ENCODE measurements at regions not wholly inside any gene's neighbourhood (a gene's known extent, or its start where the extent isn't known, plus 50 kb on each side); places are given as distances from the start of the nearest gene placed in this dataset.

GRCh38 chr6:99024089-99024488 is 76.3 kb upstream of the FBXL4 start:
- no peak for DNase-seq (ENCODE audit: low read depth in 2 of 2)
- Histone ChIP-seq H3K9ac (ENCODE audit: insufficient read depth, low read length) (no peak overlapping the region), H3K4me2 (ENCODE audit: extremely low read depth, insufficient read depth, low read length) (no peak overlapping the region), H4K20me1 (ENCODE audit: control insufficient read depth, extremely low read depth, insufficient read depth, low read length) (no peaks in the 10 kb centered on the region), H3K79me2 (ENCODE audit: control insufficient read depth, insufficient read depth, low read length) (no peaks in the 10 kb centered on the region), H2AFZ (ENCODE audit: low read length) (no peak overlapping the region), H3K4me3 (replicated peaks in 1 of 4; ENCODE audit: control extremely low read depth in 1 of 4, insufficient read depth in 1 of 4, low read depth in 3 of 4, low read length in 4 of 4) (no peak overlapping the region), H3K27me3 (ENCODE audit: control insufficient read depth, insufficient read depth, low read length) (no peaks in the 10 kb centered on the region), H3K4me1 (ENCODE audit: control insufficient read depth, extremely low read depth, insufficient read depth, low read length) (no peaks in the 10 kb centered on the region), H3K9me3 (ENCODE audit: control insufficient read depth, insufficient read depth, low read depth, low read length) (no peaks in the 10 kb centered on the region), H3K27ac (ENCODE audit: insufficient read depth, low read length) (no peak overlapping the region), H3K36me3 (ENCODE audit: control insufficient read depth, insufficient read depth, low read length) (no peaks in the 10 kb centered on the region)
- TF ChIP-seq CTCF (conservative IDR thresholded peaks at IDR 0.05 in 1 of 2, IDR thresholded peaks at IDR 0.05 in 1 of 2; ENCODE audit: low read depth in 1 of 2, low read length in 2 of 2), result no peak
- TF ChIP-seq EZH2 (IDR thresholded peaks at IDR 0.05; ENCODE audit: low read length, missing control alignments), result no peak

- H3K9me3 ChIP-seq (ENCODE audit: control insufficient read depth, insufficient read depth, low read depth, low read length), result no peaks in the 10 kb centered on the region
- H3K4me2 ChIP-seq (ENCODE audit: extremely low read depth, insufficient read depth, low read length), result no peak overlapping the region
- DNase-seq (ENCODE audit: low read depth in 2 of 2), result no peak
- no peak overlapping the region for H3K4me3 ChIP-seq (replicated peaks in 1 of 4; ENCODE audit: control extremely low read depth in 1 of 4, insufficient read depth in 1 of 4, low read depth in 3 of 4, low read length in 4 of 4)
- H4K20me1 ChIP-seq (ENCODE audit: control insufficient read depth, extremely low read depth, insufficient read depth, low read length), result no peaks in the 10 kb centered on the region
- no peaks in the 10 kb centered on the region for H3K27me3 ChIP-seq (ENCODE audit: control insufficient read depth, insufficient read depth, low read length)
- no peaks in the 10 kb centered on the region for H3K36me3 ChIP-seq (ENCODE audit: control insufficient read depth, insufficient read depth, low read length)
- no peaks in the 10 kb centered on the region for H3K4me1 ChIP-seq (ENCODE audit: control insufficient read depth, extremely low read depth, insufficient read depth, low read length)
- no peak overlapping the region for H2AFZ ChIP-seq (ENCODE audit: low read length)
- no peaks in the 10 kb centered on the region for H3K79me2 ChIP-seq (ENCODE audit: control insufficient read depth, insufficient read depth, low read length)
- no peak overlapping the region for H3K9ac ChIP-seq (ENCODE audit: insufficient read depth, low read length)
- H3K27ac ChIP-seq (ENCODE audit: insufficient read depth, low read length), result no peak overlapping the region
- no peak for TF ChIP-seq EZH2 (IDR thresholded peaks at IDR 0.05; ENCODE audit: low read length, missing control alignments)
- TF ChIP-seq CTCF (conservative IDR thresholded peaks at IDR 0.05 in 1 of 2, IDR thresholded peaks at IDR 0.05 in 1 of 2; ENCODE audit: low read depth in 1 of 2, low read length in 2 of 2), result no peak
Measured at GRCh38 chr6:99022039-99022609, 74.4 kb upstream of the FBXL4 start.

GRCh38 chr6:99019381-99019780 is 71.6 kb upstream of the FBXL4 start:
- no peak overlapping the region for H2AFZ ChIP-seq (ENCODE audit: low read length)
- no peak overlapping the region for H3K4me3 ChIP-seq (replicated peaks in 1 of 4; ENCODE audit: control extremely low read depth in 1 of 4, insufficient read depth in 1 of 4, low read depth in 3 of 4, low read length in 4 of 4)
- peak in 1 of 2 donors; percentile 59 for DNase-seq (ENCODE audit: low read depth in 2 of 2)

More at GRCh38 chr6:99019381-99019780, 71.6 kb upstream of the FBXL4 start:
- no peaks in the 10 kb centered on the region for H3K9me3 ChIP-seq (ENCODE audit: control insufficient read depth, insufficient read depth, low read depth, low read length)
- no peak overlapping the region for H3K27ac ChIP-seq (ENCODE audit: insufficient read depth, low read length)
- no peaks in the 10 kb centered on the region for H3K79me2 ChIP-seq (ENCODE audit: control insufficient read depth, insufficient read depth, low read length)
- no peak overlapping the region for H3K4me2 ChIP-seq (ENCODE audit: extremely low read depth, insufficient read depth, low read length)
- no peaks in the 10 kb centered on the region for H4K20me1 ChIP-seq (ENCODE audit: control insufficient read depth, extremely low read depth, insufficient read depth, low read length)
- no peaks in the 10 kb centered on the region for H3K4me1 ChIP-seq (ENCODE audit: control insufficient read depth, extremely low read depth, insufficient read depth, low read length)
- TF ChIP-seq EZH2 (IDR thresholded peaks at IDR 0.05; ENCODE audit: low read length, missing control alignments) (no peak), CTCF (conservative IDR thresholded peaks at IDR 0.05 in 1 of 2, IDR thresholded peaks at IDR 0.05 in 1 of 2; ENCODE audit: low read depth in 1 of 2, low read length in 2 of 2) (no peak)
- H3K27me3 ChIP-seq (ENCODE audit: control insufficient read depth, insufficient read depth, low read length), result no peaks in the 10 kb centered on the region
- H3K36me3 ChIP-seq (ENCODE audit: control insufficient read depth, insufficient read depth, low read length), result no peaks in the 10 kb centered on the region
- H3K9ac ChIP-seq (ENCODE audit: insufficient read depth, low read length), result no peak overlapping the region
